T-helper 17 cell (primary cell): ENCODE measurements at regions not wholly inside any gene's neighbourhood (a gene's known extent, or its start where the extent isn't known, plus 50 kb on each side); places are given as distances from the start of the nearest gene placed in this dataset.
"Not testable (repeated sequence)": the region's sequence is repeated elsewhere in the genome, so short reads cannot be mapped to it uniquely, and the experiment has no call there.

Experiments used
- ATAC-seq: fragments of 150-1000 bp; cut with Tn5 transposase; 2 replicates; pipeline ENCODE4 v1.10.0; 2021; ENCODE audit warnings: mild to moderate bottlenecking, moderate library complexity
- DNase-seq, 3 donors: peaks; one replicate each; pipeline versions ENCODE4 v3.0.0 to v3.0.0-alpha.2; 2020 to 2021
- H3K9me3 ChIP-seq: one replicate; pipeline ENCODE4 v1.7.0; 2013; ENCODE audit warnings: low read length, mild to moderate bottlenecking; ENCODE audit not compliant: control insufficient read depth, poor library complexity, severe bottlenecking
- H3K27ac Mint-ChIP-seq: one replicate; pipeline ENCODE4 v1.8.0; 2022; ENCODE audit warnings: mild to moderate bottlenecking, moderate library complexity, mixed read lengths
- H3K27me3 Mint-ChIP-seq: one replicate; pipeline ENCODE4 v1.8.0; 2022; ENCODE audit warnings: mixed read lengths
- H3K36me3 Mint-ChIP-seq: one replicate; pipeline ENCODE4 v1.8.0; 2022; ENCODE audit warnings: low read depth, mixed read lengths
- H3K4me1 Mint-ChIP-seq: one replicate; pipeline ENCODE4 v1.8.0; 2022; ENCODE audit warnings: mild to moderate bottlenecking, mixed read lengths
- H3K4me3 Mint-ChIP-seq: one replicate; pipeline ENCODE4 v1.8.0; 2022; ENCODE audit warnings: mild to moderate bottlenecking, moderate library complexity, mixed read lengths

DNA sequence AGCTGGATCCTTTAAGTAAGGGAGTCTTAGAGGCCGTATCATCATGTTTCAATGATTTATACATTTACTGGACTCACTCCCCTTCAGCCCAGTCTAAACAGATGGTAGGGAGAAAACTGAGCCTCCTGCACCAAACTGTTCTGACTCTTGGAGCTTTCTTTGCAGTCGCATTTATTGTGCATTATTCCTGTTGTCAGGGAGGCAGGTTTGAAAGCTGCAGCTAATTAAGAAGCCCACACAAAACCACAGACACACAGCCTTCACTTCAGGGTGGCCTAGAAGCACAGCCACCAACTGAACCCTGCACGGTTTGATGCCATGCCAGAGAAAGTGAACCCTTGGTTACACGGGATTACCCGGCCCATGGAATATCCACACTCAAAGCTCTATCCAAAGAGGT is 911.0 kb downstream of the UQCRFS1 start:
- no peak overlapping the region for H3K27ac Mint-ChIP-seq
- no peaks in the 10 kb centered on the region for H3K9me3 ChIP-seq
- ATAC-seq (no peak), DNase-seq (no peak)
- no peaks in the 10 kb centered on the region for H3K36me3 Mint-ChIP-seq
- no peaks in the 10 kb centered on the region for H3K4me1 Mint-ChIP-seq
- no peaks in the 10 kb centered on the region for H3K27me3 Mint-ChIP-seq
- no peak overlapping the region for H3K4me3 Mint-ChIP-seq

DNA sequence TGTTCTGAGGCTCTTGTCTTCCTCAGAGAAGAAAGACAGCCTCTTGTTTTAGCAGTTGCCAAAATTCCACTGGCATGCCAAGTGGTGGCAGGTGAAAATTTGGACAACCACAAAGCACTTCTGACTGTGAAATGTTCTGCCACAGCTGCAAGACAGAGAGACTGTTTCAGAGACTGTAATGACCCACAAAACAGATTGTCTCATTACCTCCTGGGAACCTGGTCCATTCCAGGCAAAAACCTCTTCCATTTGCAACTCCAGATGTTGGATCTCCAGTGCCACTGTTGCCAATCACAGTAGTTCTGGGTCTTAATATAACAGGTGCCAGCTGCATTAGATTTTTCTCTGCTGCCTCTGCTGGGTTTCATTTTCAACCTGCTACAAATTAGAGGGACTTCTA is 911.5 kb downstream of the UQCRFS1 start:
- no peaks in the 10 kb centered on the region for H3K9me3 ChIP-seq
- no peaks in the 10 kb centered on the region for H3K4me1 Mint-ChIP-seq

DNA sequence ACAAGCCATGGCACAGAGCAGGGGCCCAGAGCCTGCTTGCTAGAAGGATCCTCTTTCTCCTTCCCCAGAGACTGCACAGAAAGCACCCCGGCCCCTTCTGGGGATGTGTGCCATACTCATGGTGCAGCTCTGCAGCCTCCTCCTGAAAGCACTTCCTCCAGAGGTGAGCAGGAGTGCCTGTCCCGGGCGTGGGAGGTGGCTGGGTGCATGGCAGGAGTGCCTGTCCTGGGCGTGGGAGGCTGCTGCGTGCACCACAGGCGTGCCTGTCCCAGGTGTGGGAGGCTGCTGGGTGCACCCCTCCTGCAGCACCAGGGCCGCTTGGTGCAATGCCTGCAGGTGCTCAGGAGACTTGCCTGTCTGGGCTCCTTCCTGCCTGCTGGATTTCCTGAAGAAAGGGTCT is 913.3 kb downstream of the UQCRFS1 start:
- no peak for ATAC-seq
- Mint-ChIP-seq H3K27me3 (no peaks in the 10 kb centered on the region), H3K27ac (no peak overlapping the region), H3K4me1 (no peaks in the 10 kb centered on the region), H3K36me3 (no peaks in the 10 kb centered on the region), H3K4me3 (no peak overlapping the region)
- no peak for DNase-seq
- no peaks in the 10 kb centered on the region for H3K9me3 ChIP-seq

More for the DNA sequence above, 911.5 kb downstream of the UQCRFS1 start:
- H3K27ac Mint-ChIP-seq: no peak overlapping the region
- ATAC-seq: no peak
- no peak overlapping the region for H3K4me3 Mint-ChIP-seq
- H3K36me3 Mint-ChIP-seq: no peaks in the 10 kb centered on the region
- no peaks in the 10 kb centered on the region for H3K27me3 Mint-ChIP-seq
- no peak for DNase-seq

DNA sequence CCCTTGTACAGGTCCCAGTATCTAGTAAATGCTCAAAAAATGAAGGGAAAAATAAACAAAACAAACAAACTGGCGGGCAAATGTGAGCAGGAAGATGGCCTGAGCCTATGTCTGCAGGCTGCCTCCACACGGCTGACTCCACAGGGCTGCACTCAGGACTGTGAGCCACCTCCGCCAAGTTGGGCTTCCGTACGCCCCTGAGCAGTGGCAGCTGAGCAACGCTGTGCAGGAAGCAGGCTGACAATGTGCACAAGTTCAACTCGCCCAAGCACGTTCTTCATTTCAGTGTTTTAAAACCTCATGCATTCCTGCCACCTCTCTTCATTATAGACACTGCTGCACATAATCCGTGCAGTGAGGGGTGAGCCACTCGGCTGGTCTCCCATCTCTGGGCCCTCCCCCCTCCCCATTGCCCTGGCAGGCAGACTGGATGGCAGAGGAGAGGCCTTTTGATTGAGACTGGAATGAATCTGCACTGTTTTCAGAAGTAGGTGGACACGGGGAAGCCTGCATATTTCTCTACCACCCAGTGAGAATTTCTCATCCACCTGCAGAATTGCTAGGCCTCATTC is 915.3 kb downstream of the UQCRFS1 start:
- no peaks in the 10 kb centered on the region for H3K9me3 ChIP-seq
- no peaks in the 10 kb centered on the region for H3K4me1 Mint-ChIP-seq
- H3K36me3 Mint-ChIP-seq: no peaks in the 10 kb centered on the region
- no peak overlapping the region for H3K27ac Mint-ChIP-seq
- H3K4me3 Mint-ChIP-seq: no peak overlapping the region
- DNase-seq (no peak), ATAC-seq (no peak)
- H3K27me3 Mint-ChIP-seq: no peaks in the 10 kb centered on the region

DNA sequence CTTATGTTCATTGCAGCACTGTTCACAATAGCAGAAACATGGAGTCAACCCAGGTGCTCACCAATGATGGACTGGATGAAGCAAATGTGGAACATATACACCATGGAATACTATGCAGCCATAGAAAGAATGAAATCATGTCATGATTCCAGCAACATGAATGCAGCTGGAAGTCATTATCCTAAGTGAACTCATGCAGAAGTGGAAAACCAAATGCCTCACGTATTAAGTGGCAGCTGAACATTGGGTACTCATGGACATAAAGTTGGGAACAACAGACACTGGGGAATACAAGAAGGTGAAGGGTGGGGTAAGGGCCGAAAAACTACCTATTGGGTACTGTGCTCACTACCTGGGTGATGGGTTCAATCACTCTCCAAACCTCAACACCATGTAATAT is 915.9 kb downstream of the UQCRFS1 start:
- no peak overlapping the region for H3K4me3 Mint-ChIP-seq

DNA sequence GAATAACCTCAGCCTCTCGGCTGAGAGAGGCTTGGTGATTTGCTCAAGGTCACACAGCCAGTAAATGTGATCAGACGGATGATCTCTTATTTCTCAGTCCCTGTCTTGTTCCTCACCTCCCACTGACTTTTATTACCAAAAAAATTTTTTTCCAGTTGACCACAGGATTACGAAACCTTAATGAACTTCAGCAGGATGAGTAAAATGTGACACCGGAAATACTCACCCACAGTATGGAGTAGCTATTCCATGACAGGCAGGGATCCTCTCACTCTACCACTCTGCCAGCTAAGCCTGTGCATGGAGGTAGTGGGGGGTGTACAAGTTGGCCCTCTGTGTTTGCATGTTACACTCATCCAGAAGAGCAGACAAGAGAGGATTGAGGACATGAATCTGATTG is 916.4 kb downstream of the UQCRFS1 start:
- H3K36me3 Mint-ChIP-seq: no peaks in the 10 kb centered on the region
- no peaks in the 10 kb centered on the region for H3K27me3 Mint-ChIP-seq
- no peaks in the 10 kb centered on the region for H3K4me1 Mint-ChIP-seq
- no peak overlapping the region for H3K4me3 Mint-ChIP-seq
- DNase-seq (no peak), ATAC-seq (no peak)
- no peak overlapping the region for H3K27ac Mint-ChIP-seq
- no peaks in the 10 kb centered on the region for H3K9me3 ChIP-seq

More for the DNA sequence above, 915.9 kb downstream of the UQCRFS1 start:
- Mint-ChIP-seq H3K27me3 (no peaks in the 10 kb centered on the region), H3K4me1 (no peaks in the 10 kb centered on the region), H3K27ac (no peak overlapping the region), H3K36me3 (no peaks in the 10 kb centered on the region)
- no peak for ATAC-seq
- DNase-seq: no peak
- no peaks in the 10 kb centered on the region for H3K9me3 ChIP-seq

DNA sequence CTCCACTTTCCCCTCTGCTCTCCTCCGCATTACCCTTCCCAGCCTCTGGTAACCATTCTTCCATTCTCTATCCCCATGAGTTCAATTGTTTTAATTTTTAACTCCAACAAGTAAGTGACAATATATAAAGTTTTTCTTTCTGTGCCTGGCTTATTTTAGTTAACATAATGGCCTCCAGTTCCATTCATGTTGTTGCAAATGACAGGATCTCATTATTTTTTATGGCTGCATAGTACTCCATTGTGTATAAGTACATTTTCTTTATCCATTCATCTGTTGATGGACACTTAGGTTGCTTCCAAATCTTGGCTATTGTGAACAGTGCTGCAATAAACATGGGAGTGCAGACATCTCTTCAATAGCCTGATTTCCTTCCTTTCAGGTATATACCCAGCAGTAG is 918.0 kb downstream of the UQCRFS1 start:
- not testable (repeated sequence) for DNase-seq, H3K27ac Mint-ChIP-seq, H3K9me3 ChIP-seq, H3K4me3 Mint-ChIP-seq, H3K27me3 Mint-ChIP-seq, H3K36me3 Mint-ChIP-seq, ATAC-seq, H3K4me1 Mint-ChIP-seq

DNA sequence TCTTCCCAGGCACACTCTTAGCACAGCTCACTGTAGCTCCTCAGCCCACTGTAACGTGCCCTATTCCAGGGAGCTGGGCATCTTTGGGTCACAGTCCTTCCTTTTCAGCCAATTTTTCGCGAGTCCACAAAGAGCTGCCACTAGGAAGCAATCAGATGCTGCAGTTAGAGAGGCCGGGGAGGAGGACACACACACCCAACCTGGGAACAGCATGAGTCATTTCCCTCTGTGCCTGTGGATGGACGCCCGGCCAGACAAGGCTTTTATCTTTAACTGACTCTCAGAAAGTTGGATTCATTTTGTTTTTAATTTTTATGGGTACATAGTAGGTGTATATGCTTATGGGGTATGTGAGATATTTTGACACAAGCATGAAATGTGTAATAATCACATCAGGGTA is 918.6 kb downstream of the UQCRFS1 start:
- Mint-ChIP-seq H3K27ac (no peak overlapping the region), H3K4me3 (no peak overlapping the region), H3K27me3 (no peaks in the 10 kb centered on the region), H3K36me3 (no peaks in the 10 kb centered on the region), H3K4me1 (no peaks in the 10 kb centered on the region)
- DNase-seq: no peak
- no peaks in the 10 kb centered on the region for H3K9me3 ChIP-seq
- no peak for ATAC-seq

DNA sequence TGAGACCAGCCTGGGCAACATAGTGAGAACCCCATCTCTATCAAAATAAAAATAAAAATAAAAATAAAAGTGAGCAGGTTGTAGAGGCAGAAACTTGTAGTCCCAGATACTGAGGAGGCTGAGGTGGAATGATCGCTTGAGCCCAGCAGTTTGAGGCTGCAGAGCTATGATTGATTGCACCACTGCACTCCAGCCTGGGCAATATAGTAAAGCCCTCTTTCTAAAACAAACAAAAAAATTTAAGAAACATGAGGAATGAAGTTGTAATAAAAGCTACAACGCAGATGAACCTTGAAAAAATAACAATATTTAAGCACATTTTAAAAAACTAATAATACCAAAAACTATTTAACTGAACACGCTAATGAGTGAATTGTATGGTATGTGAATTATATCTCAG is 919.3 kb downstream of the UQCRFS1 start:
- no peaks in the 10 kb centered on the region for H3K36me3 Mint-ChIP-seq
- ATAC-seq (no peak), DNase-seq (no peak)
- no peaks in the 10 kb centered on the region for H3K4me1 Mint-ChIP-seq
- H3K27ac Mint-ChIP-seq: no peak overlapping the region
- H3K9me3 ChIP-seq: no peaks in the 10 kb centered on the region
- no peaks in the 10 kb centered on the region for H3K27me3 Mint-ChIP-seq
- no peak overlapping the region for H3K4me3 Mint-ChIP-seq

DNA sequence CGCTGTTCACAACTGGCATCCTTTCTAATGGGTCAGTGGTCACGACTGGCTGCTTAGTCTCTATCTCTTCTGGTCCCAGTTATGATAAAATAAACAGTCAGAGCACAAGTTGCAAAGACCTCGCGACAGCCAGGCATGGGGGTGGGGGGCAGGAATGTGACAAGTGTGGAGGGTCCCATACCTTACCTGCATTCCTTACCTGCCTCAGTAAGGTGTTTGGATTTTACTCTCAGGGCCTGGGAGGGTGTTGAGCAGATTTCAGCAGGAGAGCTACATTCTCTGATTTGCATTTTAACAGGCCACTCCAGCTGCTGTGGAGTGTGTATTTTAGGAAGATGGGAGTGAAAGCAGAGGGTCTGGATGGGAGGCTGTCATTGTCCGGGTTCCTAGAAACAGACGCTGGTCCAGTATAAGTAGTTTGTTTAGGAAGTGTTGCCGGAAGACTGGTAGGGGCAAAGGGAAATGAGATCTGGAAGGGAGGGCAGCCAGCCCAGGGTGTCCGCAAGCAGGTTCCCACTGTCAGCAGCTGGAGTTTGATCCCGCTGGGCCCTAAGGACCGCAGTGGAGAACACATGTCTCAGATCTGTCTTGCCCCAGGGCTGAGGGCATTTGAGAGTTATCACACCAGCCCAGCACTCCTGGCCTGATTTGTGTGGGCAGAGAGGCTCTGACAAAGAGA is 920.0 kb downstream of the UQCRFS1 start:
- Mint-ChIP-seq H3K27me3 (no peaks in the 10 kb centered on the region), H3K36me3 (no peaks in the 10 kb centered on the region), H3K4me3 (no peak overlapping the region), H3K4me1 (no peaks in the 10 kb centered on the region), H3K27ac (no peak overlapping the region)
- no peak for ATAC-seq
- H3K9me3 ChIP-seq: no peaks in the 10 kb centered on the region
- no peak for DNase-seq

DNA sequence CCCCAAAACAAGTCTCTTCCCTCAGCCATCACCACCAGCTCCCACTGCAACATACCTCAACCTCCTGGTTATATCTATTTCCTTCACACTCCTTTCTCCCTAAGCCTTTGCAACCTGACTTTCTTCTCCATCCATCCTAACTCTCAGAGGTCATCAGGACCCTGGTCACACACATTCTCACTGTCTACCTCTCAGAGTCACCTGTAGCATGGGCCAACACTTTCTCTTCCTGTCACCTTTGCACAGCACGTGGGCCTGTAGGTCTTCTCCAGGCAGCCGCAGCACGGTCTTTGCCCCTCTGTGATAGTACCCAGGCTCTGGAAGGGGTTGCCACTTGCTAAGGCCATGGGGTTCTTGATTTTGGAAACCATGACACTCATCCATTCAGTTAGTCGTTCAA is 921.1 kb downstream of the UQCRFS1 start:
- H3K36me3 Mint-ChIP-seq: no peaks in the 10 kb centered on the region
- H3K27me3 Mint-ChIP-seq: no peaks in the 10 kb centered on the region
- no peak overlapping the region for H3K4me3 Mint-ChIP-seq
- ATAC-seq: no peak
- H3K9me3 ChIP-seq: no peaks in the 10 kb centered on the region
- no peaks in the 10 kb centered on the region for H3K4me1 Mint-ChIP-seq
- no peak for DNase-seq
- no peak overlapping the region for H3K27ac Mint-ChIP-seq

DNA sequence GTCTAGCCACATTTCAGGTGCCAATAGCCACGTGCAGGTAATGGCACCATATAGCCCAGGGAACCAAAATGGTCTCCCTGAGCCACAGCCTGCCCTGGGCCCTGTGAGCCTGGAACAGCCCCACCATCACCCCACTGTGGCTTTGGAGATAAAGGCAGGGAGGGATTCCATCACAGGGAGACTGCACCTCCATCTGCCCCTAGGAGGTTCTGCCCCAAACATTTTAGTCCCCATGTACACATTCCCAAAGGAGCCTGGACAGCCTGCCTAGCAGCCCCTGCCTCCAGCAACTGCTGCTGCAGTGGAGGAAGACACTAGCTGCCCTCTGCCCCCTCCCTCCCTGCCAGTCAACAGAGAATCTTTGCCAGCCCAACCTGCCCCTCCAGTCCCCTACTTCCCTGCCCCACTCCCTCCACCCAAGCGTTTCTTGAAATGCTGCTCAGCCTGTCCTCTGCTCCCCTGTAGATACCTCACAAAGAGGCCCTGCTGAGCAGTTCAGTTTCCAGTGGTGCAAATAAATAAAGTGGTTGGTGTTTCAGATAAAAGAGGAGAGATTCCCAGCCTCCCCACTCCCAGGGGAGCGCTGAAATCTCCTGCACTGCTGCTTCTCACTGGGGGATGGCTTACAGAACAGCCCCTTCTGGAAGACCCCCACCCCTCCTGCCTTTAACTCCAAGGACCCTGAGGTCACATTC is 921.8 kb downstream of the UQCRFS1 start:
- DNase-seq (no peak), ATAC-seq (no peak)
- H3K27me3 Mint-ChIP-seq: no peaks in the 10 kb centered on the region
- no peaks in the 10 kb centered on the region for H3K9me3 ChIP-seq
- H3K4me1 Mint-ChIP-seq: no peaks in the 10 kb centered on the region
- no peak overlapping the region for H3K27ac Mint-ChIP-seq
- no peaks in the 10 kb centered on the region for H3K36me3 Mint-ChIP-seq
- no peak overlapping the region for H3K4me3 Mint-ChIP-seq

DNA sequence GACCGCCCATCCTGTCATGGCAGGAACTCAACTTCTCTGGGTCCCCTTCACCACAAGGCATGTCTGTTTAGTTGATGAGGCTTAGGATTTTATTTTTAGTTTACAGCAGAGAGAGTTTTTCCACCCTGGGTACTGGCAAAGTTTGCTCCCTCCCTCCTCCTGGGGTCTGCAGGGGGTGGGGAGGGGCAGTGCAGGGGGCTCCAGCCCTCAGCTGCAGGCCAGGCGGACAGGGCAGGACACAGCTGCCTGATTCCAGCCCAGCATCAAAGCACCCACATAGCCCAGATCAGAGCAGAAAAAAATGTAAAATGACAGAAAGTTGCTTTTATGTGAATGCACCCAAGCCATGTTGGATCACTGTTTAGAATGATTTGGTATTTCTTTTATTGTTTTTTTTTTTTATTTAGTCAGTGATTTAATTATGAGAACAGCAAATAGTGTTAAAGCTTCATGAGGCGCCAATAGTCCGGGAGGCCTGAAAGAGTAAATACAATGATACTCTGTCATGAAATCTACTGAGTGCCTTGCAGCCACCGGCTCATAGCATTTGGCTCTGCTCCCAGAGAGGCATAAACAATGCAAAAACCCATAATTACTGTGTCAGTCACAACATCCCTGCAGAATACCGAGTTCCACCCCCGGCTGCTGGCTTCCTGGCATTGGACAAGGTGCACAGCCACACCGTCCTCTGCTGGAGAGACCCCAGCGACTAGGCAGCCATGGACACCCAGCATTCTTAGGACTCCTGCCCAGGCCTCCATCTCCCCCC is 923.5 kb downstream of the UQCRFS1 start:
- Mint-ChIP-seq H3K4me1 (no peaks in the 10 kb centered on the region), H3K4me3 (no peak overlapping the region), H3K36me3 (no peaks in the 10 kb centered on the region), H3K27me3 (no peaks in the 10 kb centered on the region), H3K27ac (no peak overlapping the region)
- ATAC-seq: no peak
- DNase-seq: no peak
- H3K9me3 ChIP-seq: no peaks in the 10 kb centered on the region
